ENCODE measurements at regions not wholly inside any gene's neighbourhood (a gene's known extent, or its start where the extent isn't known, plus 50 kb on each side); places are given as distances from the start of the nearest gene placed in this dataset.

DNA sequence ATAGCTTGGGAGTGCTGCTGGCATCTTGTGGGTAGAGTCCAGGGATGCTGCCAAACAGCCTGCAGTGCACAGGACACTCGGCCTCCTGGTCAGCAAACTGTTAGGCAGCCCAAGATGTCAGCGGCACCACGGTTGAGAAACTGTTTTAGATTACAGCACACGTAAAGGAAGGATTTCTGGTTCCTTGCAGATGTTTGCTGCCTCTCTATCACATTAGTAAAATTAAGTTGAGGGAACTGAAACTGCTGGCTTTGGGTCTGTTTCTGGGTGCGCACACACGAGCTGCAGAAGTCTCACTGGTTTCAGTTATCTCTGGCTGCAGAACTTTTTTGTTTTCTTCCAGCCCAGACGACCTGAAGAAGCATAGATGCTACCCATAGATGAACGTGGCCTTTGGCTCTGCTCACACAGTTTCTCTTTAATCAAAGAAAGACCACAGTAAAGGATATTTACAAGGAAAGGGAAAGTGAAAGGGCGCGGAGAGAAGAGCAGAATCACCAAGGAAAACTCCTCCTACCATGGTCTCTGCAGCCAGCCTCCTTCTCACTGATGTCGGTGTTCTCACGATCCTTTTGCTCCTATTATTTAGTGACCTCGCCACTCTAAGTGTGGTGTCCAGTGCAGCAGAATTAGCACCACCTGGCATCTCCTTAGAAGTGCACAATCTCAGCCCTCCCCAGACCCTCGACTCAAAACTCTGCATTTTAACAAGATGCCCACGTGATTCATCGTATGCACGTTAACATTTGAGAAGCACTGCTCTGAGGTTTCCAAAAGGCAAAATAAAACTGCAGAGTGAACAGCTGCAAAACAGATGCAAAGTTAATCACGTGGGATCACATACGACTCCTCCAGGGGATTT is 50.6 kb upstream of the AKAP13 start:
- FAIRE-seq (peak; percentile 73), DNase-seq (ENCODE audit: low read depth, low spot score) (peak; percentile 88), ATAC-seq (peak; percentile 80)
- no peaks in the 10 kb centered on the region for H3K79me2 ChIP-seq (ENCODE audit: control insufficient read depth, insufficient read depth, low read length)
- peak overlapping the region; percentile 92 for H3K4me2 ChIP-seq (ENCODE audit: control insufficient read depth, insufficient read depth)
- ChIA-PET CTCF (interaction anchor here (0.9 to 7.7 kb wide), 22 partner anchors 9 to 400 kb away, joined by 3 to 119 read pairs (median 7); partner anchors contain the start of gene AKAP13), SMC1A (ENCODE audit: uncharacterized antibody, unreplicated experiment) (interaction anchor here (0.7 to 9.2 kb wide), 25 partner anchors 8 to 175 kb away, joined by 3 to 177 read pairs (median 8); partner anchors contain the start of gene AKAP13), POLR2A (interaction anchor here (0.5 to 3.0 kb wide), 12 partner anchors 9 to 87 kb away, joined by 3 to 24 read pairs (median 5); no protein-coding TSS in a partner anchor), RAD21 (ENCODE audit: unreplicated experiment) (interaction anchor here (0.9 to 7.6 kb wide), 25 partner anchors 12 to 382 kb away, joined by 3 to 202 read pairs (median 10); partner anchors contain the start of gene AKAP13)
- peak overlapping the region; percentile 84 for H3K27ac ChIP-seq (ENCODE audit: control insufficient read depth, insufficient read depth)
- H4K20me1 ChIP-seq (ENCODE audit: control insufficient read depth, insufficient read depth), result no peaks in the 10 kb centered on the region
- no TSS peak for BruUV-seq (replicated peaks)
- H3K9ac ChIP-seq (ENCODE audit: control insufficient read depth, insufficient read depth, low read length), result peak overlapping the region; percentile 73
- no peaks in the 10 kb centered on the region for H3K27me3 ChIP-seq (replicated peaks in 1 of 2; ENCODE audit: control insufficient read depth in 2 of 2, insufficient read depth in 2 of 2, low read length in 1 of 2)
- peaks cover 47% of the 10 kb centered on the region for H3K4me1 ChIP-seq (ENCODE audit: control insufficient read depth, insufficient read depth, low read length)
- H3K4me3 ChIP-seq, result peak overlapping the region; percentile 70
- in situ Hi-C loops (cut with MboI), result loop anchor here (5.0 kb wide), 1 partner anchor 83 kb away; no protein-coding TSS in a partner anchor
- intact Hi-C loops (cut with micrococcal nuclease; ENCODE audit: unreplicated experiment), result loop anchor here (5.0 kb wide), 2 partner anchors 158 to 253 kb away; no protein-coding TSS in a partner anchor
- peak overlapping the region; percentile 41 for H2AFZ ChIP-seq (ENCODE audit: control insufficient read depth, low read depth, low read length)
- WGBS (ENCODE audit: insufficient coverage, insufficient replicate concordance, low lambda C conversion rate, missing lambda C conversion rate), result under 1% methylated on average over 19 of the region's 19 CpGs
- H3K9me3 ChIP-seq (replicated peaks; ENCODE audit: control insufficient read depth, insufficient read depth, low read length), result no peaks in the 10 kb centered on the region; the same call in 2 of the 3 replicates
- no peaks in the 10 kb centered on the region for H3K36me3 ChIP-seq (ENCODE audit: control insufficient read depth in 2 of 2, insufficient read depth in 2 of 2, low read length in 1 of 2)
- no peak for TF ChIP-seq FOXK2 (IDR thresholded peaks at IDR 0.05)
- peak; percentile 67 for TF ChIP-seq MEF2A (IDR thresholded peaks at IDR 0.05; ENCODE audit: insufficient read depth, low read depth, low read length)
- TF ChIP-seq IKZF2 (IDR thresholded peaks at IDR 0.05), result peak; percentile 70 to 83
- TF ChIP-seq SIN3A (IDR thresholded peaks at IDR 0.05; ENCODE audit: low read depth, low read length), result no peak
- TF ChIP-seq RAD21 (IDR thresholded peaks at IDR 0.05; ENCODE audit: insufficient read depth, low read depth, low read length), result peak; percentile 23; the same call in 1 of the 2 replicates
- TF ChIP-seq, protein P1, sequence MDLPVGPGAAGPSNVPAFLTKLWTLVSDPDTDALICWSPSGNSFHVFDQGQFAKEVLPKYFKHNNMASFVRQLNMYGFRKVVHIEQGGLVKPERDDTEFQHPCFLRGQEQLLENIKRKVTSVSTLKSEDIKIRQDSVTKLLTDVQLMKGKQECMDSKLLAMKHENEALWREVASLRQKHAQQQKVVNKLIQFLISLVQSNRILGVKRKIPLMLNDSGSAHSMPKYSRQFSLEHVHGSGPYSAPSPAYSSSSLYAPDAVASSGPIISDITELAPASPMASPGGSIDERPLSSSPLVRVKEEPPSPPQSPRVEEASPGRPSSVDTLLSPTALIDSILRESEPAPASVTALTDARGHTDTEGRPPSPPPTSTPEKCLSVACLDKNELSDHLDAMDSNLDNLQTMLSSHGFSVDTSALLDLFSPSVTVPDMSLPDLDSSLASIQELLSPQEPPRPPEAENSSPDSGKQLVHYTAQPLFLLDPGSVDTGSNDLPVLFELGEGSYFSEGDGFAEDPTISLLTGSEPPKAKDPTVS (IDR thresholded peaks at IDR 0.05; ENCODE audit: low read depth, low read length), result no peak
- peak; percentile 80 for TF ChIP-seq BCL11A (IDR thresholded peaks at IDR 0.05; ENCODE audit: low read depth, low read length)
- TF ChIP-seq NFIC (IDR thresholded peaks at IDR 0.05; ENCODE audit: low read depth, low read length), result peak; percentile 71
- TF ChIP-seq ZNF24 (IDR thresholded peaks at IDR 0.05), result no peak
- TF ChIP-seq, protein P2, sequence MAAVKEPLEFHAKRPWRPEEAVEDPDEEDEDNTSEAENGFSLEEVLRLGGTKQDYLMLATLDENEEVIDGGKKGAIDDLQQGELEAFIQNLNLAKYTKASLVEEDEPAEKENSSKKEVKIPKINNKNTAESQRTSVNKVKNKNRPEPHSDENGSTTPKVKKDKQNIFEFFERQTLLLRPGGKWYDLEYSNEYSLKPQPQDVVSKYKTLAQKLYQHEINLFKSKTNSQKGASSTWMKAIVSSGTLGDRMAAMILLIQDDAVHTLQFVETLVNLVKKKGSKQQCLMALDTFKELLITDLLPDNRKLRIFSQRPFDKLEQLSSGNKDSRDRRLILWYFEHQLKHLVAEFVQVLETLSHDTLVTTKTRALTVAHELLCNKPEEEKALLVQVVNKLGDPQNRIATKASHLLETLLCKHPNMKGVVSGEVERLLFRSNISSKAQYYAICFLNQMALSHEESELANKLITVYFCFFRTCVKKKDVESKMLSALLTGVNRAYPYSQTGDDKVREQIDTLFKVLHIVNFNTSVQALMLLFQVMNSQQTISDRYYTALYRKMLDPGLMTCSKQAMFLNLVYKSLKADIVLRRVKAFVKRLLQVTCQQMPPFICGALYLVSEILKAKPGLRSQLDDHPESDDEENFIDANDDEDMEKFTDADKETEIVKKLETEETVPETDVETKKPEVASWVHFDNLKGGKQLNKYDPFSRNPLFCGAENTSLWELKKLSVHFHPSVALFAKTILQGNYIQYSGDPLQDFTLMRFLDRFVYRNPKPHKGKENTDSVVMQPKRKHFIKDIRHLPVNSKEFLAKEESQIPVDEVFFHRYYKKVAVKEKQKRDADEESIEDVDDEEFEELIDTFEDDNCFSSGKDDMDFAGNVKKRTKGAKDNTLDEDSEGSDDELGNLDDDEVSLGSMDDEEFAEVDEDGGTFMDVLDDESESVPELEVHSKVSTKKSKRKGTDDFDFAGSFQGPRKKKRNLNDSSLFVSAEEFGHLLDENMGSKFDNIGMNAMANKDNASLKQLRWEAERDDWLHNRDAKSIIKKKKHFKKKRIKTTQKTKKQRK (IDR thresholded peaks at IDR 0.05; ENCODE audit: low read depth, low read length), result no peak
- TF ChIP-seq, protein P3, sequence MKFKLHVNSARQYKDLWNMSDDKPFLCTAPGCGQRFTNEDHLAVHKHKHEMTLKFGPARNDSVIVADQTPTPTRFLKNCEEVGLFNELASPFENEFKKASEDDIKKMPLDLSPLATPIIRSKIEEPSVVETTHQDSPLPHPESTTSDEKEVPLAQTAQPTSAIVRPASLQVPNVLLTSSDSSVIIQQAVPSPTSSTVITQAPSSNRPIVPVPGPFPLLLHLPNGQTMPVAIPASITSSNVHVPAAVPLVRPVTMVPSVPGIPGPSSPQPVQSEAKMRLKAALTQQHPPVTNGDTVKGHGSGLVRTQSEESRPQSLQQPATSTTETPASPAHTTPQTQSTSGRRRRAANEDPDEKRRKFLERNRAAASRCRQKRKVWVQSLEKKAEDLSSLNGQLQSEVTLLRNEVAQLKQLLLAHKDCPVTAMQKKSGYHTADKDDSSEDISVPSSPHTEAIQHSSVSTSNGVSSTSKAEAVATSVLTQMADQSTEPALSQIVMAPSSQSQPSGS (IDR thresholded peaks at IDR 0.05; ENCODE audit: low read length), result peak; percentile 79
- TF ChIP-seq TCF12 (IDR thresholded peaks at IDR 0.05; ENCODE audit: low read depth, low read length), result peak; percentile 81
- peak; percentile 6; the same call in 1 of the 2 replicates for TF ChIP-seq SMC3 (IDR thresholded peaks at IDR 0.05; ENCODE audit: borderline replicate concordance, low read length)
- TF ChIP-seq GATAD2B (conservative IDR thresholded peaks at IDR 0.05; ENCODE audit: low read depth), result peak; percentile 67; the same call in 1 of the 2 replicates
- TF ChIP-seq MYC (IDR thresholded peaks at IDR 0.05; ENCODE audit: insufficient read depth, insufficient read length, insufficient replicate concordance, low read length, severe bottlenecking), result no peak
- TF ChIP-seq POLR2AphosphoS5 (IDR thresholded peaks at IDR 0.05; ENCODE audit: low read length), result peak; percentile 44
- peak; percentile 76; the same call in 1 of the 2 replicates for TF ChIP-seq CREM (IDR thresholded peaks at IDR 0.05; ENCODE audit: low read depth)
- TF ChIP-seq ZSCAN29 (IDR thresholded peaks at IDR 0.05), result no peak

Measured in GM12878 (cell line).